A673 (cell line): ENCODE measurements at regions not wholly inside any gene's neighbourhood (a gene's known extent, or its start where the extent isn't known, plus 50 kb on each side); places are given as distances from the start of the nearest gene placed in this dataset.

Experiments used
- BruUV-seq: library from RNA; stranded (reverse); fragments of 400-500 nt; replicated peaks from 2 replicates; lab custom pipeline; 2021; lab: Mats Ljungman, UMichigan
- CTCF ChIA-PET: fragments of 300-600 bp; sonication (Branson Sonifier 250); formaldehyde crosslinking; loops from one replicate; lab custom pipeline; 2022; ENCODE audit warnings: antibody characterized with exemption; lab: Charles Lee
- POLR2A ChIA-PET: fragments of 300-600 bp; sonication (Branson Sonifier 250); formaldehyde crosslinking; loops from one replicate; lab custom pipeline; 2022; ENCODE audit warnings: antibody characterized with exemption; ENCODE audit not compliant: low non-redundant PET; lab: Charles Lee
- DNase-seq: peaks from one replicate; pipeline ENCODE4 v3.0.0-alpha.2; 2015; ENCODE audit warnings: low spot score
- H3K27ac ChIP-seq: fragments of 200-600 bp; sonication (generic); 2 replicates; pipeline ENCODE4 v1.5.1; 2016; ENCODE audit warnings: mixed run types, low read depth, mild to moderate bottlenecking, mixed read lengths, antibody characterized with exemption, low read length; ENCODE audit not compliant: poor library complexity, severe bottlenecking
- H3K27me3 ChIP-seq: fragments of 200-600 bp; sonication (generic); replicated peaks from 2 replicates; pipeline ENCODE4 v1.6.1; 2017; ENCODE audit warnings: mixed run types, low read depth, mild to moderate bottlenecking, mixed read lengths, antibody characterized with exemption, low read length; ENCODE audit not compliant: insufficient read depth, poor library complexity
- H3K36me3 ChIP-seq: fragments of 200-600 bp; sonication (generic); 2 replicates; pipeline ENCODE4 v1.6.1; 2016; ENCODE audit warnings: mixed run types, mild to moderate bottlenecking, mixed read lengths, antibody characterized with exemption, low read length; ENCODE audit not compliant: insufficient read depth, poor library complexity, severe bottlenecking
- H3K4me1 ChIP-seq: fragments of 200-600 bp; sonication (generic); 2 replicates; pipeline ENCODE4 v1.6.1; 2017; ENCODE audit warnings: mixed run types, mild to moderate bottlenecking, mixed read lengths, antibody characterized with exemption, low read length; ENCODE audit not compliant: insufficient read depth, poor library complexity, severe bottlenecking
- H3K4me3 ChIP-seq: fragments of 200-600 bp; sonication (generic); 2 replicates; pipeline ENCODE4 v1.5.1; 2016; ENCODE audit warnings: low read depth, mixed run types, mild to moderate bottlenecking, mixed read lengths, low read length; ENCODE audit not compliant: poor library complexity, severe bottlenecking
- H3K9me3 ChIP-seq: fragments of 200-600 bp; sonication (generic); 2 replicates; pipeline ENCODE4 v1.6.1; 2016; ENCODE audit warnings: mixed run types, low read depth, mild to moderate bottlenecking, mixed read lengths, antibody characterized with exemption, low read length; ENCODE audit not compliant: poor library complexity, severe bottlenecking
- CTCF ChIP-seq: fragments of 300-800, 200-600 bp; sonication (generic); conservative IDR thresholded peaks from 2 replicates; pipeline ENCODE4 v1.5.1; 2017; ENCODE audit warnings: low read depth, mild to moderate bottlenecking, antibody characterized with exemption, low read length, moderate library complexity, mixed read lengths
- EZH2 ChIP-seq: fragments of 200-600 bp; sonication (generic); IDR thresholded peaks from 2 replicates; pipeline ENCODE4 v1.6.1; 2017; ENCODE audit warnings: borderline replicate concordance, low read depth, mild to moderate bottlenecking, mixed read lengths, antibody characterized with exemption, low read length; ENCODE audit not compliant: poor library complexity, severe bottlenecking
- intact Hi-C: fragments of 100-400 bp; cut with micrococcal nuclease; formaldehyde crosslinking; loops from one replicate; pipeline ENCODE4 v1.10.0; 2022; ENCODE audit not compliant: unreplicated experiment

DNA sequence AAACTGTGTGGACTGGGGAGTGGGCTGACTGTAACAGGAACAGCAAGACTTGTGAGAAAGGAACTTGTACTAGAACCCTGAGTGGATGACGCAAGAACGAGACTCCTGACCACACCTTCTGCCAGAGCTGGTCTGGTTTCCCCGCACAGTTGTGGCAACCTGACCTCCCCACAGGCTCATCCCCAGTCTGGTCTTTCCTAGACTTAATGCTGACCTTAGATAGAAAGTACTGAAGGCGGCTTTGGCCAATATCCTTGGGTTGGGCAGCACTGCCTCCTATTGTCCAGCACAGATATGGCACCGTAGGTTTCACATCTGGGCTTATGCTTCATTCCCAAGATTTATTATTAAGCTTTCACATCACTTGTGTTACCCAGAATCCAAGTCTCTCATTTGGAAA lies 137.8 kb upstream of the FRG1 start:
- intact Hi-C loops: no loop called here
- CTCF ChIA-PET: no interaction called here

DNA sequence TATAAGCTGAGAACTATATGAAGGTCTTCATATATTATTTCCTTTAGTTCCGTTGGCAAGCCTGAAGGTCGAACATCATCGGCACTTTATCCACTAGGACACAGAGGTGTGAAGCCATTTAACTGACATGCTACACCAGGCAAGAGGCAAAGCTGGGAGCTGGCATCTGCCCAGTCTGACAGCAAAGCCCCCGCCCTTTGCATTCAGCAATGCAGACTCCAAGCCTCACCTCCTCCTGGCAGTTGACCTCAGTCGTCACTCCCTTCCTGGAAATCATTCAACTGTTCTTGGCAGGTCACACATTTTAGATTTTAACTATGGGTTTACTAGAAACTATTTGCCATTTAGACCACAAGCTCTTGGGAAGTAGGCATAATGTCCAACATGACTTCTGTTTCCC lies 135.8 kb upstream of the FRG1 start:
- Histone ChIP-seq H3K4me3 (no peak overlapping the region), H3K36me3 (no peaks in the 10 kb centered on the region), H3K4me1 (no peaks in the 10 kb centered on the region), H3K9me3 (no peaks in the 10 kb centered on the region), H3K27me3 (peaks cover 7% of the 10 kb centered on the region), H3K27ac (no peak overlapping the region)
- intact Hi-C loops: no loop called here
- no TSS peak for BruUV-seq
- POLR2A ChIA-PET: no interaction called here
- no peak for DNase-seq
- TF ChIP-seq EZH2: no peak
- TF ChIP-seq CTCF: no peak
- CTCF ChIA-PET: no interaction called here

More for the DNA sequence above, 137.8 kb upstream of the FRG1 start:
- H3K36me3 ChIP-seq: no peaks in the 10 kb centered on the region
- peaks cover 7% of the 10 kb centered on the region for H3K27me3 ChIP-seq
- no peak overlapping the region for H3K4me3 ChIP-seq
- POLR2A ChIA-PET: no interaction called here
- BruUV-seq: no TSS peak
- peak; percentile 45; the same call in 1 of the 2 replicates for TF ChIP-seq CTCF
- TF ChIP-seq EZH2: no peak
- H3K4me1 ChIP-seq: no peaks in the 10 kb centered on the region
- no peak overlapping the region for H3K27ac ChIP-seq
- DNase-seq: no peak
- no peaks in the 10 kb centered on the region for H3K9me3 ChIP-seq

DNA sequence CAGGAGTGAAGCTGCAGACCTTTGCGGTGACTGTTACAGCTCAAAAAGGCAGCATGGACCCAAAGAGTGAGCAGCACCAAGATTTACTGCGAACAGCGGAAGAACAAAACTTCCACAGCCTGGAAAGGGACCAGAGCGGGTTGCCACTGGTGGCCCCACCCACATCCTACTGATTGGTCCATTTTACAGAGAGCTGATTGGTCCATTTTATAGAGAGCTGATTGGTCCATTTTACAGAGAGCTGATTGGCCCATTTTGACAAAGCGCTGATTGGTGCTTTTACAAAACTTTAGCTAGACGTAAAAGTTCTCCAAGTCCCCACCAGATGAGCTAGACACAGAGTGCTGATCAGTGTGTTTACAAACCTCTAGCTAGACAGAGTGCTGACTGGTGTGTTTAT lies 134.2 kb upstream of the FRG1 start:
- CTCF ChIA-PET: no interaction called here
- no peak for TF ChIP-seq EZH2
- no peak for TF ChIP-seq CTCF
- Histone ChIP-seq H3K27me3 (peaks cover 7% of the 10 kb centered on the region), H3K4me3 (no peak overlapping the region), H3K36me3 (no peaks in the 10 kb centered on the region), H3K27ac (no peak overlapping the region), H3K4me1 (no peaks in the 10 kb centered on the region), H3K9me3 (no peaks in the 10 kb centered on the region)
- BruUV-seq: no TSS peak
- intact Hi-C loops: no loop called here
- DNase-seq: no peak
- POLR2A ChIA-PET: no interaction called here
